Upper lobe of left lung (tissue), 6 donors: ENCODE measurements at regions not wholly inside any gene's neighbourhood (a gene's known extent, or its start where the extent isn't known, plus 50 kb on each side); places are given as distances from the start of the nearest gene placed in this dataset.

Experiments used
- ATAC-seq, 2 donors: fragments of 200-7000 bp; cut with Tn5 transposase; one replicate each; pipeline ENCODE4 v1.9.1; 2022; ENCODE audit warnings: mild to moderate bottlenecking in 2 of 2, moderate library complexity in 2 of 2; ENCODE audit not compliant: low FRiP score in 2 of 2
- DNase-seq, 2 donors: peaks; one replicate each; pipeline ENCODE4 v3.0.0-alpha.2; 2019 to 2020
- H3K27ac ChIP-seq, 4 donors: fragments of 200-600 bp; sonication (generic); one replicate each; pipeline ENCODE4 v1.5.1; 2016 to 2019
- H3K27me3 ChIP-seq, 4 donors: fragments of 200-600 bp; sonication (generic); one replicate each; pipeline ENCODE4 v1.5.1; 2017 to 2019
- H3K36me3 ChIP-seq, 4 donors: fragments of 200-600 bp; sonication (generic); one replicate each; pipeline ENCODE4 v1.5.1; 2016 to 2019
- H3K4me1 ChIP-seq, 4 donors: fragments of 200-600 bp; sonication (generic); one replicate each; pipeline ENCODE4 v1.5.1; 2018 to 2019
- H3K4me3 ChIP-seq, 4 donors: fragments of 200-600 bp; sonication (generic); one replicate each; pipeline ENCODE4 v1.5.1; 2017 to 2019; ENCODE audit warnings: mild to moderate bottlenecking in 2 of 4, moderate library complexity in 1 of 4
- H3K9me3 ChIP-seq, 4 donors: fragments of 200-600 bp; sonication (generic); one replicate each; pipeline ENCODE4 v1.5.1; 2018 to 2019
- EP300 ChIP-seq, 4 donors: sonication (generic); formaldehyde crosslinking; IDR thresholded peaks; one replicate each; pipeline ENCODE4 v1.5.1; 2017; ENCODE audit warnings: antibody characterized with exemption in 4 of 4, control low read depth in 2 of 4
- POLR2A ChIP-seq, 4 donors: fragments of 450-650 bp; IDR thresholded peaks; one replicate each; pipeline ENCODE4 v1.5.1; 2016 to 2017; ENCODE audit warnings: antibody characterized with exemption in 4 of 4, mild to moderate bottlenecking in 2 of 4
- POLR2AphosphoS5 ChIP-seq, 2 donors: sonication (generic); formaldehyde crosslinking; IDR thresholded peaks; one replicate each; pipeline ENCODE4 v1.5.1; 2017; ENCODE audit warnings: antibody characterized with exemption in 2 of 2
- WGBS, 2 donors: methylation state at CpG; one replicate each; pipeline ENCODE4 v1.1.5; 2017 to 2018; 5-methylcytosine and 5-hydroxymethylcytosine counted together
- TF ChIP-seq, protein P1 (sequence below), 6 experiments: fragments of 450-650 bp in 4 of 6; fragments of 200-600 bp in 2 of 6; sonication (generic) in 2 of 6; IDR thresholded peaks; one replicate each; pipeline ENCODE4 v1.5.1; 2016 to 2019; ENCODE audit warnings: antibody characterized with exemption in 6 of 6
- donor health status: DM: no; HTN: no; CAD: no; lungs with moderate emphysema.
- donor health status: DM: no; HTN: yes; CAD: no; lungs with severe emphysema.

DNA sequence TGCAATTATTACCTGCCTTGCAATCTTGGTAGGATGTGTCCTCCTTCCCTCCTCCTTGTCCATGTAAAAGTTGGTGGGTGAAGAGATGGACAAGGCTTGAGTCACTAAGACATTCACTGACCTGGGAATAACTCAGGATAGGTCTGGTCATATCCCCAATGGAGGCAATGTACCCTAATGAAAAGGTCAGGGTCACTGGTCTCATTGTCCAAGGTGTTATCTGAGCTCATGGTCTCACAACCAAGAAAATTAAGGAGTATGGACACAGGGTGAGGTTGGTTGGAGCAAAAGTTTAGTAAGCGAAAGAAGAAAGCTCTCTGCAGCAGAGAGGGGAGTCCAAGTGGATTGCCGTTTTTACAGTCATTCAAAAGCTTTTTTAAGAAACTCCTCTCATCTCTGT lies 179.0 kb downstream of the SNRPN start:
- ATAC-seq (no peak), DNase-seq (no peak)
- H3K36me3 ChIP-seq: no peaks in the 10 kb centered on the region
- H3K4me1 ChIP-seq: no peaks in the 10 kb centered on the region
- no peaks in the 10 kb centered on the region for H3K27me3 ChIP-seq
- H3K27ac ChIP-seq: no peak overlapping the region
- no peak for TF ChIP-seq EP300 (IDR thresholded peaks at IDR 0.05)
- TF ChIP-seq, protein P1, sequence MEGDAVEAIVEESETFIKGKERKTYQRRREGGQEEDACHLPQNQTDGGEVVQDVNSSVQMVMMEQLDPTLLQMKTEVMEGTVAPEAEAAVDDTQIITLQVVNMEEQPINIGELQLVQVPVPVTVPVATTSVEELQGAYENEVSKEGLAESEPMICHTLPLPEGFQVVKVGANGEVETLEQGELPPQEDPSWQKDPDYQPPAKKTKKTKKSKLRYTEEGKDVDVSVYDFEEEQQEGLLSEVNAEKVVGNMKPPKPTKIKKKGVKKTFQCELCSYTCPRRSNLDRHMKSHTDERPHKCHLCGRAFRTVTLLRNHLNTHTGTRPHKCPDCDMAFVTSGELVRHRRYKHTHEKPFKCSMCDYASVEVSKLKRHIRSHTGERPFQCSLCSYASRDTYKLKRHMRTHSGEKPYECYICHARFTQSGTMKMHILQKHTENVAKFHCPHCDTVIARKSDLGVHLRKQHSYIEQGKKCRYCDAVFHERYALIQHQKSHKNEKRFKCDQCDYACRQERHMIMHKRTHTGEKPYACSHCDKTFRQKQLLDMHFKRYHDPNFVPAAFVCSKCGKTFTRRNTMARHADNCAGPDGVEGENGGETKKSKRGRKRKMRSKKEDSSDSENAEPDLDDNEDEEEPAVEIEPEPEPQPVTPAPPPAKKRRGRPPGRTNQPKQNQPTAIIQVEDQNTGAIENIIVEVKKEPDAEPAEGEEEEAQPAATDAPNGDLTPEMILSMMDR (IDR thresholded peaks at IDR 0.05): no peak
- no peak for TF ChIP-seq POLR2A (IDR thresholded peaks at IDR 0.05)
- TF ChIP-seq POLR2AphosphoS5 (IDR thresholded peaks at IDR 0.05): no peak
- H3K9me3 ChIP-seq: peaks cover 0 to 25% (median 9%) of the 10 kb centered on the region in 4 donors
- no peak overlapping the region for H3K4me3 ChIP-seq
- 60 to 70% methylated on average over 2 of the region's 2 CpGs for WGBS, 2 donors

- Histone ChIP-seq H3K4me3 (no peak overlapping the region), H3K27me3 (no peaks in the 10 kb centered on the region), H3K27ac (no peak overlapping the region), H3K9me3 (peaks cover 0 to 24% (median 3%) of the 10 kb centered on the region in 4 donors), H3K4me1 (no peaks in the 10 kb centered on the region), H3K36me3 (no peaks in the 10 kb centered on the region)
- no peak for ATAC-seq
- 45 to 48% methylated on average over 2 of the region's 2 CpGs for WGBS, 2 donors
- TF ChIP-seq EP300 (IDR thresholded peaks at IDR 0.05) (no peak), POLR2A (IDR thresholded peaks at IDR 0.05) (no peak), POLR2AphosphoS5 (IDR thresholded peaks at IDR 0.05) (no peak)
- TF ChIP-seq, protein P1 (IDR thresholded peaks at IDR 0.05): no peak
- DNase-seq: no peak
These were observed 179.8 kb downstream of the SNRPN start for GRCh38 chr15:25134546-25134945.

- Histone ChIP-seq H3K4me1 (no peaks in the 10 kb centered on the region), H3K27me3 (no peaks in the 10 kb centered on the region), H3K27ac (no peak overlapping the region), H3K36me3 (no peaks in the 10 kb centered on the region), H3K9me3 (peaks cover 0 to 24% (median 2%) of the 10 kb centered on the region in 4 donors), H3K4me3 (no peak overlapping the region)
- DNase-seq (no peak), ATAC-seq (no peak)
- TF ChIP-seq EP300 (IDR thresholded peaks at IDR 0.05) (no peak), POLR2A (IDR thresholded peaks at IDR 0.05) (no peak), POLR2AphosphoS5 (IDR thresholded peaks at IDR 0.05) (no peak)
- TF ChIP-seq, protein P1 (IDR thresholded peaks at IDR 0.05): no peak
- WGBS, 2 donors: 66 to 68% methylated on average over 3 of the region's 3 CpGs
These were observed 181.3 kb downstream of the SNRPN start for GRCh38 chr15:25136119-25136518.

DNA sequence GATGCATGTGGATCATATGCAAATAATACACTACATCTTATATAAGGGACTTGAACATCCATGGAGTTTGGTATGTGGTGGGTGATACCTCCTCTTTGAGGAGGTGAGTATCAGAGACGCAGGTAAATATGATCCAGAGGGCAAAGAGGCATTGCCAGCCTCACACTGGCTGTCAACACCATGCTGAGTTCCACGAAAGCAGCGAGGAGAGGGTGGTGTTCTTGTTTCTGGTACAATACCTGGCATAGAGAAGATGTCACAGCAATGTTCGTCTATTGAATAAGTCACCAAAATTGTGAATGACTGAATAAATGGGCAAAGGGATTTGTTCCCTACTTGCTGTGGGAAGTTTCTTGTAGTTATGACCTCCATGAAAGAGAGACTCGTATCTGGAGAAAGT lies 182.2 kb downstream of the SNRPN start:
- Histone ChIP-seq H3K9me3 (peaks cover 0 to 24% (median 0%) of the 10 kb centered on the region in 4 donors), H3K36me3 (no peaks in the 10 kb centered on the region), H3K27ac (no peak overlapping the region), H3K27me3 (no peaks in the 10 kb centered on the region), H3K4me1 (no peaks in the 10 kb centered on the region), H3K4me3 (no peak overlapping the region)
- 74 to 81% methylated on average over 5 of the region's 5 CpGs for WGBS, 2 donors
- TF ChIP-seq POLR2A (IDR thresholded peaks at IDR 0.05) (no peak), POLR2AphosphoS5 (IDR thresholded peaks at IDR 0.05) (no peak), EP300 (IDR thresholded peaks at IDR 0.05) (no peak)
- TF ChIP-seq, protein P1 (IDR thresholded peaks at IDR 0.05): no peak
- no peak for ATAC-seq
- no peak for DNase-seq

DNA sequence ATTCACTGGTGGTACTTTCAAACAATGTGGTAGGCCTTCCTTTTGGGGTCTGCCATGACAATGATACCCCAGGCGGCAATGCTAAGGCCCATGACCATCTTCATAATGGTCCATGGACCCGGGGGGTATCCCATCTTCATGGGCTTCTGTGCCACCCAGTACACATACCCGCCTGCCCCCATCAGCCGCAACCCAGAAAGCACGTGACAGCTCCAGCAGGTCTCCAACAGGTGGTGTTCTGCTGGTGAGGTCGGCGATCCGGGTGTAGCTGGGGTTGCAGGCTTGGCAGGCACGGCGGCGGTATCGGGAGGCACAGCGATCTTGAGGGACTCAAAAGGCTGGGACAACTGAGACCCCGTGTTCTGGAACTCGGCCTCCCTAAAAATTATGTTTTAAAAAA lies 214.5 kb downstream of the SNRPN start:
- H3K4me1 ChIP-seq: no peaks in the 10 kb centered on the region
- H3K9me3 ChIP-seq: peaks cover 4 to 50% (median 25%) of the 10 kb centered on the region in 4 donors
- no peak overlapping the region for H3K27ac ChIP-seq
- TF ChIP-seq POLR2AphosphoS5 (IDR thresholded peaks at IDR 0.05): no peak
- TF ChIP-seq, protein P1 (IDR thresholded peaks at IDR 0.05): no peak
- no peak for TF ChIP-seq EP300 (IDR thresholded peaks at IDR 0.05)
- TF ChIP-seq POLR2A (IDR thresholded peaks at IDR 0.05): no peak
- no peaks in the 10 kb centered on the region for H3K27me3 ChIP-seq
- H3K36me3 ChIP-seq: no peaks in the 10 kb centered on the region
- no peak for ATAC-seq
- WGBS, 2 donors: 88 to 93% methylated on average over 11 to 15 of the region's 15 CpGs
- no peak overlapping the region for H3K4me3 ChIP-seq
- peak in 1 of 2 donors; percentile 57 for DNase-seq
